Amygdala (tissue), 56 donors: ENCODE measurements at regions not wholly inside any gene's neighbourhood (a gene's known extent, or its start where the extent isn't known, plus 50 kb on each side); places are given as distances from the start of the nearest gene placed in this dataset.
"Not testable (repeated sequence)": the region's sequence is repeated elsewhere in the genome, so short reads cannot be mapped to it uniquely, and the experiment has no call there.

Experiments
- DNase-seq, 56 donors: peaks; one replicate each; lab custom pipeline; 2025; lab: John Stamatoyannopoulos, UW

DNA sequence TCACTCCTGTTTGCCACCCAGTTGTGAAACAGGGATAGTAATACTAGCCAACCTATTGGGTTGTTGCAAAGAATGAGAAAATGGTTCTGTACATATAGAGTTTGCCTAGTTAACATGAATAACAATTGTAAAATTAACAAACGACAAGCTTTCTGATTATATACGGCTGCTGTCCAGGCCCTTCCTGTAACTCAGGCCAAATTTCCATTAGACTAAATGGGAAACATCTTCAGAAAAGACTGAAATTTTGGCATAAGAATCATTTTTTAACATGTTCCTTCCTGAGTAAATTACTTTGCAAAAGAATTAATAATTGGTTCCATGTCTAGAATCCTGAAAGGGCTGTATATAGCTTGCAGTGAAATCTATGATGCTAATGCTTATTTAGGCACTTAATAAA is 117.7 kb upstream of the SATB2 start:
- no peak for DNase-seq

DNA sequence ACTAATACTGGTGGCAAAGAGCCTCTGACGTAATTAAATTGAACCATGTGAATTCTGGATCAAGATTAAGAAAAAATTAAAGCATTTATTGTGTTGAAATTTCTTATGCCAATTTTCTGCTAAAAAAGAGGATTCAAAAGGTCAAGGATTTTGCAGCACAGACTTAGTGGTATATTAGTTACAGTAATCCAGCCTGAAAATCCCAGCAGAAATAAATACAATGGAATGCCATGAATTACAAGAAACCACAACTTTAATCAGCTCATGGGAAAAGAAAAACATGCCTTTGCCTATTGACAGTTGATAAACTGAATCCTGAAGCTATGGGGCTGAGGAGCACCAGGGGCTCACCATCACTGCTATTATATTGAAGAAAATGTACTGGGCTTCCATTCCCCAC is 114.8 kb upstream of the SATB2 start:
- DNase-seq: no peak

DNA sequence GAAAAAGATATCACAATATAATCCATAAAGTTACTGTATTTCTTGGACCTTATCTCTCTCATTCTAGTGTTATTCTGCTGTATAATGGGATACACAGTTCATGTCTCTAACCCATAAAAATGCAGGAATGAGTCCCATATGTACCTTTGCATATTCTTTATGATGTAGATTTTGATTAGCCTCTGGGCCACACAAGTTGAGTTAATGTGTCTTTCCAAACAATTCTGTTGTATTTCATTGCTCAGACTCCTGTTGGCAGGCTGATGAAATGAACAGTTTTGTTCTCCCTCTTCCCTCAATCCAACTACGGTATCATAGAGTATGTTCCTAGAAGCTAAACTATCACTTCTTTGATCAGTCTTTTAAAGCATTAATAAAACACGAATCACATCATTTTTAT is 113.2 kb upstream of the SATB2 start:
- DNase-seq: no peak

DNA sequence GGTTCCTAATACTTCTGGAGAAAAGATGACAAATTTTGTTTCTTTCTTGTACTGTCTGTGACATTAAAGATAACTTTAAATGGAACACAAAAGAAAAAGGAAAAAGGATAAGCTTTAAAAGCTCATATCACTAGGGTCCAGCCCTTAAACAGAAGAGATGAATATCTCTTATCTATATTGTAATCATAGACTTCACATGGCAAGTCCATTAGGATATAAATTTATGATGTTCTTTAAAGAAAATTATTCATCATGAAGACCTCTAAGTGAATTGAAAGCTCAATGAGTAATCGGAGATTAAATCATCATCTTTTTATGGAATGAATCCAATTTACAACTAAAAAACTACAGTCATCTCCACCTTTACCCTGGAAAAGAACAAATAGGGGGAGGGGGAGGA is 111.6 kb upstream of the SATB2 start:
- DNase-seq: no peak

DNA sequence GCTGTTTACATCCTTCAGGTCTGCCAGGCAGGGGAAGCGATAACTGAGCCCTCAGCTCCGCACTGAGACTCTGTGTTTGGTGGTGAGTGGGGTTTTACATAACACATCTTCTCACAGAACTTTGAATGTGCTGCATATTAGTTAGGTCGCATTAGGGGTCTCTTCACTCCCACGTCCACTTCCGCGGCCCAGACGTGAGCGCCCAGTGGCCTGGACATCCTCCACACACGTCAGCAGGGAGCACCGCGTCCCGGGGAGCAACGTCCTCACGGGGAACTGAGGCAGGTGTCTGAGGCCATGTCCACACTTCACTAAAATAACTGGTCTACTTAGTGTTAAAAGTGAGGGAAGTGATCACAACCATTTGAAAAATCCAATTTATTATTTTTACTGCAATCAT is 100.4 kb upstream of the SATB2 start:
- no peak for DNase-seq

DNA sequence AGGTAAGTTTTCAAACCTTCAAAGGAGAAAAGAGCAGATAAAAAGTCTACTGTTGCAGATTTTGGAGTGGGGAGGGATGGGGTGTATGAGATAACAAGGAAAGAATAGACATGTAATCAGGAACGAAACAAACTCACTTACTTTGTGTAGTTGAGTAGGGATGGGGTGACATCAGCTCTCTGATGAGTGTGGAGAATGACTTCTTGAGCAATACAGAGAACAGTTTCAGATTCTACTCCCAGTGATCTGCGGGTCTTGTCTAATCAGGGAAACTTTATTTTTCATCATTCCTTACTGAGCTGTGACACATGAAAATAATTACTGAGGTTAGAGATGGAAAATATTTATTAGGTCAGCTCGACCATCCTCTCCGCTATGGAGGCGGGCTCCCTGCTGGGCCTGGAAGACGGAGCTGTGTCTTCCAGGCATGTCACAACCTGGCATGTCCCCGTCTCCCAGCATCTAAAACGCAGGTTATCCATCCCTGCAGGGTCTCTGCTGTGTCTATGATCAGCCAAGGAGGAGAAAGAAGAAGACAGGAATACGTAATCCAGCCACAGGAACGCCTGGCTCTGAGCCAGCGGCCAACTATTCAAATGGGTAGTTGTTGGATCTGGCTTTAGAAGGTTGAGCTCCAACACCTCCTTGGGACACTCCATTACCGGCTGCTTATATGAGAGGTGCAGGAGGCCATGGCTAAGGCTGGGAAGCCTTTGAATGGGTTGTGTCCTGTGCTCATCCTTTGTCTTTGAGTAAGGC is 99.0 kb upstream of the SATB2 start:
- no peak for DNase-seq

DNA sequence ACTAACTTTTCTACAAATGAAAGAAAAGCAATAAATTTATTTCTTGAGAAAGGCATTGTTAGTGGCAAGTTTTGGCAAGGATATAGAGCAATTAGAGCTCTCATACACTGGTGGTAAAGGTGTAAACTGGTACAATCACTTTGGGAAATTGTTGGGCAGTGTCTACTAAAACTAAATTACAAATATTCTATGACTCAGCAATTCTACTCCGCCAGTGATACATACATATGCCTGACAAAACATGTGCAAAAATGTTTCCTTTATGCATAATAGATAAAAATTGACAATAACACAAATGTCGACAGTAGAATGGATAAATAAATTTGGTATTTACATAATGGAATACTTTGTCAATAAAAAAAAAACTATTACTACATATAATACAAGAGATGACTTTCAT is 96.3 kb upstream of the SATB2 start:
- DNase-seq: no peak

DNA sequence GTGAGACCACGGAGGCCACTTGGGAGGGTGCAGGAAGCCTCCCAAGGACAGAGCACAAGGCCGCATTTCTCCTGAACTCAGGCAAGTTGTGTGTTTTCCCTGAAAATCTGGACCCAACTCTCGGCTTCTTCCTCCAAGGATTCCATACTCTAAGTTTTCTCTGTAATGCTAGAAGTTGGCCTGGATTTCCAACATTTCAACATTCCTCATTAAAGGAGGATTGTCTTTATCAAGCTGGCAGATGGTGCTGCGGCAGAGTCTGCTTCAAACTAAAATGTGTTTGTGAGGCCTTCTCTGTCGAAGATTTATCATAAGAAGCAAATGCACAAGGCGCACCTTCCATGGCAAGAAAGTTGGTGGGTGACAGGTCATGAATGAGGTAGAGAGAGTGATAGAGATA is 94.4 kb upstream of the SATB2 start:
- DNase-seq: no peak

DNA sequence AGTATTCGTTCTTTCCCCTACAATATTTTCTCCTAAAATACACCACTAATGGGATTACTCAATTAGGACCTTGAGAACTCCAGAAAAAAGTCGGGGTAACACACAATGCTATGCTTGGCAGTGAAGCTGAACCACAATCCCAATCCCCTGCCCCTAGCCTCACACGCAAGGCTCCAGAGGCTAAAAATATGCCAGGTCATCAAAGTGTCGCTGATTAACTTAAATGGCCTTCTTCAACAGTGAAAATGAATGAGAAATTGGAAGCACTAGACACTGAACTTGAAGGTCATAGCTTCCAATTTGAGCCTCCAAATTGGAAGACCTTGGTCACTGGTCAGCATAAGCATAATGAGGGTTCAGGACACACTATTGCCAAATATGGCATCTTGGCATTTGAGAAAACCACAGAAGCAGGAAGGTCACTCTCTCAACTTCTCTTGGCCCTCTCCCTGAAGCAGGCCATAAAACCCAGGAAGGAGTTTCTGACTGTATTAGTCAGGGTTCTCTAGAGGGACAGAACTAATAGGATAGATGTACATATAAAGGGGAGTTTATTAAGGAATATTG is 86.0 kb upstream of the SATB2 start:
- no peak for DNase-seq

DNA sequence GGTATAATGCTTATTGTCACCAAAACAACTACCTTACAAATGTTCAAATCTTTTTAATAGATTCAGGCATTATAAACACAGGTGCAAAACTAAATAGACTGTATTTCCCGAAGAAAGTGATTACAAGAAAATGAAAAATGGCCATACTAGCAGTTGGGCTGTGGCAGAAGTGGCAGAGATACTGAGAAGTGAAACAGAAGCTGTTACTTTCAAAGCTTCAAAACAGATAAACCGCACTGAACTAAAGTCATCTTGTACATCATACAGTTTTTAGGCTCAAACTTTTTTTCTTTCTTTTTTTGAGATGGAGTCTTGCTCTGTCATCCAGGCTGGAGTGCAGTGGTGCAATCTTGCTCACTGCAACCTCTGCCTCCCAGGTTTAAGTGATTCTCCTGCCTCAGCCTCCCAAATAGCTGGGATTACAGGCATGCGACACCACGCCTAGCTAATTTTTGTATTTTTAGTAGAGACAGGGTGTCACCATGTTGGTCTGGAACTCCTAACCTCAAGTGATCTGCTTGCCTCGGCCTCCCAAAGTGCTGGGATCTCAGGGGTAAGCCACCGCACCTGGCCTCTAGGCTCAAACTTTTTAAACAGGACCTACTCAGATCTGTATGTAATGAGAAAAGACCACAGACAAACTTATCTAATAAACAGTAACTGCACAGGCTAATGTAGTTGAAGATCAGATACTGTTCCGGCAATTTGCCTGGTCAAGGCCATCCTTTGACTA is 77.9 kb upstream of the SATB2 start:
- no peak for DNase-seq

DNA sequence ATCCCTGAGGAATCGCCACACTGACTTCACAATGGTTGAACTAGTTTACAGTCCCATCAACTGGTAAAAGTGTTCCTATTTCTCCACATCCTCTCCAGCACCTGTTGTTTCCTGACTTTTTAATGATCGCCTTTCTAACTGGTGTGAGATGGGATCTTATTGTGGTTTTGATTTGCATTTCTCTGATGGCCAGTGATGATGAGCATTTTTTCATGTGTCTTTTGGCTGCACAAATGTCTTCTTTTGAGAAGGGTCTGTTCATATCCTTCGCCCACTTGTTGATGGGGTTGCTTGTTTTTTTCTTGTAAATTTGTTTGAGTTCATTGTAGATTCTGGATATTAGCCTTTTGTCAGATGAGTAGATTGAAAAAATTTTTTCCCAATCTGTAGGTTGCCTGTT is 76.1 kb upstream of the SATB2 start:
- DNase-seq: not testable (repeated sequence)

DNA sequence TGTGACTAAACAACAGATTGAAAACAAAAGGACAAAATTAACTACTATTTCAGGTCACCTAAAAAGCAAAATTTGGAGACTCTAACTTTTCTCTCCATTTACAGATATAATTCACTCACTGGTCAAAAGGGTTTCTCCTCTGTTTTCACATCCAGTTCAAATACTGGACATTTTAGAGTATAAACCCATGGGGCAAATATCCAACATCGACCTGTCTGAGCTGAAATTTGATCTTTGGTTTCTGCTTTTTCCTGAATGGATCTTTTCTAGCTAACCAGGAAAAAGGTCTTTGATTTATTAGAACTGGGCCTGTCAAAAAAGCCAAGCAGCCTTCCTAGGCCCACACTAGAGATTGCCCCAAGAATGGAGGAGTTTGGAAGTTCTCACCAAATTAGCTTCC is 69.3 kb upstream of the SATB2 start:
- no peak for DNase-seq

DNA sequence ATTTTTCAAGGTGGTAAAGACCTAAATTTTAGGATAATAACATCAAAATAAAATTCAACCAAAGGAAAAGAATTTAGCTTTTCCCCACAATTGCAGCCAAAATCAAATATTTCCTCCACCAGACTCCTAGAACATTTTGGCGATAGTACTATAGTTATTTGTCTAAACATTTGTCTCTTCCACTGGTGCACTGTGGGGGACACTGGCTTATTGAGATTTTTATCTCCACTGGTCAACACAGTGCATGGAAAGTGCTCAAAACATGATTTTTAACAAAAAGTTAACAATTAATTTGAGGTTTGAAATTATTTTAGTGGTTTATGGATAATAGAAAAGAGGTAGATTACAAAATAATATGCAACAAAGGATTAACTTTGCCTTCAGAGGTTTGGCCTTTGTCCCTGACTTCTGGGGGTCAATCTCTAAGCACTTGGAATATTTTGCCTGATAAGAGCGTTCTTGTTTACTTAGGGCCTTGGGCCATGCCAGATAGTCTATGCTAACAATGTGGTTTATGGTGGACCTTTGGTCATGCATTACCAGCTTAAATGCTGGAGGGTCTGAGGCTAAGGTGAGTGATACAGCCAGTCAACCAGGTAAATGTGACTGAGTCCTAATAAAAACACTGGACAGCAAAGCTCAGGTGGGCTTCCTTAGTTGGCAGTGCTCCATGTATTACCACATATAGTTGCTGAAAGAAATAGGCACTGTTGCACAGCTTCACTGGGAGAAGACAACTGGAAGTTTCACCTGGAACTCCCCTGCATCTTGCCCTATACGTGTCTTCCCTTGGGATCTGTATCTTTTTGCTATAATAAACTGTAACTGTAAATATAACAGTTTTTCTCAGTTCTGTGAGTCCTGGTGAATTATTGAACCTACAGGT is 67.2 kb upstream of the SATB2 start:
- DNase-seq: no peak

DNA sequence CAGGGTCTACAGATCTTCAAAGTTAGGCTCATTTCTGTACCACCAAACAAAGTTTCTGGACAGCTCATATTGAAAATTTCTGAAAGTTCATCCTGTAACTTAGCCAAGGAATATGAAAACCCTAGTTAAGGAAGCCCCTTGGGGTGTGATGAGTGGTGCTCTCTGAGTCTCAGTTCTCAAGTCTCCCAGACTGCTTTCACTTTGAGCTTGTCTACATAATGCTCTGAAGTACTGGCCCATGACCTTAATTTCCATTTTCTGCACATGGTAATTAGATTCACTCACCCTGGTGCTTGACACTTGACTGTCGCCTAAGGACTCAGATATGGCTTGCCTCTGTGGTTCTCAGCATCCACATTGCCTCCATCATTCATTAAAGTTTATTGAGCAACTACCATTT is 51.7 kb upstream of the SATB2 start:
- DNase-seq: no peak
